Esophagus squamous epithelium (tissue), 5 donors: ENCODE measurements at regions not wholly inside any gene's neighbourhood (a gene's known extent, or its start where the extent isn't known, plus 50 kb on each side); places are given as distances from the start of the nearest gene placed in this dataset.

Experiments used
- DNase-seq: peaks from one replicate; lab custom pipeline; 2025; lab: John Stamatoyannopoulos, UW
- H3K27ac ChIP-seq, 4 donors: fragments of 200-600 bp; sonication (generic); one replicate each; pipeline ENCODE4 v1.5.1; 2016 to 2019; ENCODE audit warnings: mild to moderate bottlenecking in 1 of 4
- H3K27me3 ChIP-seq, 4 donors: fragments of 200-600 bp; sonication (generic); 1 replicate in 3 of 4; 2 replicates in 1 of 4; pipeline versions ENCODE4 v1.5.1 to v1.6.0; 2017 to 2021; ENCODE audit warnings: antibody characterized with exemption in 1 of 4
- H3K36me3 ChIP-seq, 3 donors: fragments of 200-600 bp; sonication (generic); one replicate each; pipeline ENCODE4 v1.5.1; 2016 to 2019
- H3K4me1 ChIP-seq, 3 donors: fragments of 200-600 bp; sonication (generic); one replicate each; pipeline ENCODE4 v1.5.1; 2017 to 2019
- H3K4me3 ChIP-seq, 4 donors: fragments of 200-600 bp; sonication (generic); 1 replicate in 3 of 4; 2 replicates in 1 of 4; pipeline ENCODE4 v1.5.1; 2016 to 2019; ENCODE audit warnings: mild to moderate bottlenecking in 2 of 4, moderate library complexity in 1 of 4
- H3K9me3 ChIP-seq, 3 donors: fragments of 200-600 bp; sonication (generic); one replicate each; pipeline ENCODE4 v1.5.1; 2016 to 2019
- CTCF ChIP-seq, 6 experiments: fragments of 450-650 bp in 4 of 6; fragments of 200-600 bp in 2 of 6; sonication (generic) in 2 of 6; IDR thresholded peaks; one replicate each; pipeline ENCODE4 v1.5.1; 2016 to 2019; ENCODE audit warnings: antibody characterized with exemption in 6 of 6, mild to moderate bottlenecking in 4 of 6, moderate library complexity in 4 of 6
- POLR2A ChIP-seq, 4 donors: fragments of 450-650 bp; IDR thresholded peaks; one replicate each; pipeline ENCODE4 v1.6.1; 2017; ENCODE audit warnings: antibody characterized with exemption in 4 of 4, mild to moderate bottlenecking in 4 of 4, moderate library complexity in 3 of 4
- WGBS, 2 donors: methylation state at CpG; one replicate each; pipeline ENCODE4 v1.1.5; 2018; 5-methylcytosine and 5-hydroxymethylcytosine counted together
- intact Hi-C: fragments of 100-400 bp; cut with DNase I; formaldehyde crosslinking; loops from one replicate; pipeline ENCODE4 v1.15.0; 2022
- donor health status: DM: yes; HTN: yes; CAD: no.

GRCh38 chr7:38002689-38003088 lies 82.2 kb downstream of the EPDR1 start:
- Histone ChIP-seq H3K27me3 (no peaks in the 10 kb centered on the region), H3K36me3 (no peaks in the 10 kb centered on the region), H3K4me3 (no peak overlapping the region), H3K27ac (no peak overlapping the region), H3K9me3 (no peaks in the 10 kb centered on the region), H3K4me1 (peaks cover 0 to 6% (median 0%) of the 10 kb centered on the region in 3 donors)
- 39 to 43% methylated on average over 3 of the region's 3 CpGs for WGBS, 2 donors
- DNase-seq: no peak
- intact Hi-C loops: no loop called here
- TF ChIP-seq CTCF (IDR thresholded peaks at IDR 0.05) (no peak), POLR2A (IDR thresholded peaks at IDR 0.05) (no peak)

- TF ChIP-seq POLR2A (IDR thresholded peaks at IDR 0.05) (no peak), CTCF (IDR thresholded peaks at IDR 0.05) (no peak)
- H3K4me1 ChIP-seq: no peaks in the 10 kb centered on the region
- intact Hi-C loops: no loop called here
- no peak overlapping the region for H3K4me3 ChIP-seq
- H3K9me3 ChIP-seq: peaks cover 0 to 7% (median 0%) of the 10 kb centered on the region in 3 donors
- no peaks in the 10 kb centered on the region for H3K27me3 ChIP-seq
- H3K27ac ChIP-seq: no peak overlapping the region
- no peak for DNase-seq
- 56 to 72% methylated on average over 2 of the region's 2 CpGs for WGBS, 2 donors
- H3K36me3 ChIP-seq: no peaks in the 10 kb centered on the region
Measured at GRCh38 chr7:38006559-38006958, 86.1 kb downstream of the EPDR1 start.

- H3K27me3 ChIP-seq: no peaks in the 10 kb centered on the region
- no peaks in the 10 kb centered on the region for H3K36me3 ChIP-seq
- DNase-seq: no peak
- no peak for TF ChIP-seq POLR2A (IDR thresholded peaks at IDR 0.05)
- TF ChIP-seq CTCF (IDR thresholded peaks at IDR 0.05): no peak
- no peaks in the 10 kb centered on the region for H3K4me1 ChIP-seq
- peaks cover 0 to 7% (median 0%) of the 10 kb centered on the region in 3 donors for H3K9me3 ChIP-seq
- intact Hi-C loops: no loop called here
- H3K4me3 ChIP-seq: no peak overlapping the region
- H3K27ac ChIP-seq: no peak overlapping the region
Measured at GRCh38 chr7:38007096-38007495, 86.7 kb downstream of the EPDR1 start.

- intact Hi-C loops: no loop called here
Measured at GRCh38 chr7:38013246-38013645, 92.8 kb downstream of the EPDR1 start.

GRCh38 chr7:38016567-38016966 lies 96.1 kb downstream of the EPDR1 start:
- no peaks in the 10 kb centered on the region for H3K36me3 ChIP-seq
- no peaks in the 10 kb centered on the region for H3K9me3 ChIP-seq
- H3K4me3 ChIP-seq: no peak overlapping the region
- intact Hi-C loops: no loop called here
- 54 to 62% methylated on average over 3 of the region's 3 CpGs for WGBS, 2 donors
- no peak for DNase-seq
- no peaks in the 10 kb centered on the region for H3K4me1 ChIP-seq
- no peaks in the 10 kb centered on the region for H3K27me3 ChIP-seq
- H3K27ac ChIP-seq: no peak overlapping the region
- TF ChIP-seq CTCF (IDR thresholded peaks at IDR 0.05): no peak
- TF ChIP-seq POLR2A (IDR thresholded peaks at IDR 0.05): no peak

More at GRCh38 chr7:38013246-38013645, 92.8 kb downstream of the EPDR1 start:
- 41 to 61% methylated on average over 2 to 3 of the region's 3 CpGs for WGBS, 2 donors
- no peak overlapping the region for H3K4me3 ChIP-seq
- TF ChIP-seq POLR2A (IDR thresholded peaks at IDR 0.05) (no peak), CTCF (IDR thresholded peaks at IDR 0.05) (no peak)
- no peaks in the 10 kb centered on the region for H3K27me3 ChIP-seq
- no peak for DNase-seq
- no peaks in the 10 kb centered on the region for H3K36me3 ChIP-seq
- peaks cover 0 to 7% (median 0%) of the 10 kb centered on the region in 3 donors for H3K9me3 ChIP-seq
- no peaks in the 10 kb centered on the region for H3K4me1 ChIP-seq
- no peak overlapping the region for H3K27ac ChIP-seq
